ENCODE measurements at regions not wholly inside any gene's neighbourhood (a gene's known extent, or its start where the extent isn't known, plus 50 kb on each side); places are given as distances from the start of the nearest gene placed in this dataset.

- no peak overlapping the region for H3K9ac ChIP-seq (ENCODE audit: insufficient read length)
- no peak for TF ChIP-seq POLR2AphosphoS5 (IDR thresholded peaks at IDR 0.05; ENCODE audit: borderline replicate concordance, low read depth, low read length)
- TF ChIP-seq FOXP2 (optimal IDR thresholded peaks at IDR 0.05; ENCODE audit: control extremely low read depth, extremely low read length, insufficient read depth) = no peak
- TF ChIP-seq EZH2 (IDR thresholded peaks at IDR 0.05) = no peak
- H3K4me3 ChIP-seq = 0 out of 2 replicates have a peak overlapping the region, but pooled peaks have one; percentile 9
- no peak overlapping the region for H3K27ac ChIP-seq
- H3K9me3 ChIP-seq (ENCODE audit: low read depth, low read length) = no peaks in the 10 kb centered on the region
- no peaks in the 10 kb centered on the region for H3K36me3 ChIP-seq (ENCODE audit: insufficient read depth, low read length)
- no peak for DNase-seq (ENCODE audit: low read depth, low spot score)
Measured at GRCh38 chr6:113317891-113318574, 539.1 kb upstream of the MARCKS start.

GRCh38 chr6:113318575-113318917 lies 538.6 kb upstream of the MARCKS start:
- TF ChIP-seq FOXP2 (optimal IDR thresholded peaks at IDR 0.05; ENCODE audit: control extremely low read depth, extremely low read length, insufficient read depth) (no peak), EZH2 (IDR thresholded peaks at IDR 0.05) (no peak), POLR2AphosphoS5 (IDR thresholded peaks at IDR 0.05; ENCODE audit: borderline replicate concordance, low read depth, low read length) (no peak)
- DNase-seq (ENCODE audit: low read depth, low spot score) = peak; percentile 44

GRCh38 chr6:113320653-113321052 lies 536.5 kb upstream of the MARCKS start:
- Histone ChIP-seq H3K9ac (ENCODE audit: insufficient read length) (no peak overlapping the region), H3K4me3 (no peak overlapping the region), H3K27ac (no peak overlapping the region), H3K36me3 (ENCODE audit: insufficient read depth, low read length) (no peaks in the 10 kb centered on the region), H3K9me3 (ENCODE audit: low read depth, low read length) (no peaks in the 10 kb centered on the region)
- DNase-seq (ENCODE audit: low read depth, low spot score) = no peak
- TF ChIP-seq EZH2 (IDR thresholded peaks at IDR 0.05) = no peak
- no peak for TF ChIP-seq FOXP2 (optimal IDR thresholded peaks at IDR 0.05; ENCODE audit: control extremely low read depth, extremely low read length, insufficient read depth)
- no peak for TF ChIP-seq POLR2AphosphoS5 (IDR thresholded peaks at IDR 0.05; ENCODE audit: borderline replicate concordance, low read depth, low read length)

More at GRCh38 chr6:113318575-113318917, 538.6 kb upstream of the MARCKS start:
- no peaks in the 10 kb centered on the region for H3K36me3 ChIP-seq (ENCODE audit: insufficient read depth, low read length)
- 0 out of 2 replicates have a peak overlapping the region, but pooled peaks have one; percentile 9 for H3K4me3 ChIP-seq
- no peak overlapping the region for H3K9ac ChIP-seq (ENCODE audit: insufficient read length)
- H3K9me3 ChIP-seq (ENCODE audit: low read depth, low read length) = no peaks in the 10 kb centered on the region
- H3K27ac ChIP-seq = no peak overlapping the region

GRCh38 chr6:113326781-113327180 lies 530.4 kb upstream of the MARCKS start:
- H3K9ac ChIP-seq (ENCODE audit: insufficient read length) = no peak overlapping the region
- no peak overlapping the region for H3K4me3 ChIP-seq
- no peaks in the 10 kb centered on the region for H3K9me3 ChIP-seq (ENCODE audit: low read depth, low read length)
- TF ChIP-seq EZH2 (IDR thresholded peaks at IDR 0.05) (no peak), POLR2AphosphoS5 (IDR thresholded peaks at IDR 0.05; ENCODE audit: borderline replicate concordance, low read depth, low read length) (no peak), FOXP2 (optimal IDR thresholded peaks at IDR 0.05; ENCODE audit: control extremely low read depth, extremely low read length, insufficient read depth) (no peak)
- no peak overlapping the region for H3K27ac ChIP-seq
- no peaks in the 10 kb centered on the region for H3K36me3 ChIP-seq (ENCODE audit: insufficient read depth, low read length)
- DNase-seq (ENCODE audit: low read depth, low spot score) = no peak

GRCh38 chr6:113328886-113329381 lies 528.2 kb upstream of the MARCKS start:
- Histone ChIP-seq H3K9ac (ENCODE audit: insufficient read length) (no peak overlapping the region), H3K9me3 (ENCODE audit: low read depth, low read length) (no peaks in the 10 kb centered on the region), H3K27ac (no peak overlapping the region), H3K36me3 (ENCODE audit: insufficient read depth, low read length) (no peaks in the 10 kb centered on the region), H3K4me3 (no peak overlapping the region)
- TF ChIP-seq FOXP2 (optimal IDR thresholded peaks at IDR 0.05; ENCODE audit: control extremely low read depth, extremely low read length, insufficient read depth) = no peak
- TF ChIP-seq EZH2 (IDR thresholded peaks at IDR 0.05) = no peak
- TF ChIP-seq POLR2AphosphoS5 (IDR thresholded peaks at IDR 0.05; ENCODE audit: borderline replicate concordance, low read depth, low read length) = no peak
- no peak for DNase-seq (ENCODE audit: low read depth, low spot score)

- DNase-seq (ENCODE audit: low read depth, low spot score) = no peak
- Histone ChIP-seq H3K36me3 (ENCODE audit: insufficient read depth, low read length) (no peaks in the 10 kb centered on the region), H3K27ac (no peak overlapping the region), H3K9ac (ENCODE audit: insufficient read length) (no peak overlapping the region), H3K4me3 (no peak overlapping the region), H3K9me3 (ENCODE audit: low read depth, low read length) (no peaks in the 10 kb centered on the region)
- TF ChIP-seq EZH2 (IDR thresholded peaks at IDR 0.05) = no peak
Measured at GRCh38 chr6:113329942-113330635, 527.1 kb upstream of the MARCKS start.

- no peak for TF ChIP-seq EZH2 (IDR thresholded peaks at IDR 0.05)
- Histone ChIP-seq H3K9ac (ENCODE audit: insufficient read length) (no peak overlapping the region), H3K36me3 (ENCODE audit: insufficient read depth, low read length) (no peaks in the 10 kb centered on the region), H3K9me3 (ENCODE audit: low read depth, low read length) (no peaks in the 10 kb centered on the region), H3K4me3 (no peak overlapping the region), H3K27ac (no peak overlapping the region)
- DNase-seq (ENCODE audit: low read depth, low spot score) = no peak
Measured at GRCh38 chr6:113330636-113330946, 526.6 kb upstream of the MARCKS start.

- Histone ChIP-seq H3K9ac (ENCODE audit: insufficient read length) (no peak overlapping the region), H3K27ac (no peak overlapping the region), H3K4me3 (no peak overlapping the region), H3K9me3 (ENCODE audit: low read depth, low read length) (no peaks in the 10 kb centered on the region), H3K36me3 (ENCODE audit: insufficient read depth, low read length) (no peaks in the 10 kb centered on the region)
- DNase-seq (ENCODE audit: low read depth, low spot score) = no peak
- TF ChIP-seq EZH2 (IDR thresholded peaks at IDR 0.05) = no peak
- no peak for TF ChIP-seq POLR2AphosphoS5 (IDR thresholded peaks at IDR 0.05; ENCODE audit: borderline replicate concordance, low read depth, low read length)
- TF ChIP-seq FOXP2 (optimal IDR thresholded peaks at IDR 0.05; ENCODE audit: control extremely low read depth, extremely low read length, insufficient read depth) = no peak
Measured at GRCh38 chr6:113331021-113331420, 526.1 kb upstream of the MARCKS start.

- TF ChIP-seq EZH2 (IDR thresholded peaks at IDR 0.05) = no peak
- TF ChIP-seq POLR2AphosphoS5 (IDR thresholded peaks at IDR 0.05; ENCODE audit: borderline replicate concordance, low read depth, low read length) = no peak
- TF ChIP-seq FOXP2 (optimal IDR thresholded peaks at IDR 0.05; ENCODE audit: control extremely low read depth, extremely low read length, insufficient read depth) = no peak
- Histone ChIP-seq H3K27ac (no peak overlapping the region), H3K36me3 (ENCODE audit: insufficient read depth, low read length) (no peaks in the 10 kb centered on the region), H3K9ac (ENCODE audit: insufficient read length) (no peak overlapping the region), H3K4me3 (no peak overlapping the region), H3K9me3 (ENCODE audit: low read depth, low read length) (no peaks in the 10 kb centered on the region)
- DNase-seq (ENCODE audit: low read depth, low spot score) = no peak
Measured at GRCh38 chr6:113338644-113339043, 518.5 kb upstream of the MARCKS start.

Data from SK-N-MC (cell line).